ENCODE measurements at regions not wholly inside any gene's neighbourhood (a gene's known extent, or its start where the extent isn't known, plus 50 kb on each side); places are given as distances from the start of the nearest gene placed in this dataset.

GRCh38 chr11:71135112-71135511 is 117.3 kb downstream of the SHANK2 start:
- Histone ChIP-seq H4K20me1 (replicated peaks in 1 of 2; ENCODE audit: control insufficient read depth in 1 of 2, insufficient read depth in 2 of 2, low read length in 2 of 2) (peaks cover 0 to 5% of the 10 kb centered on the region in 2 experiments), H4K8ac (ENCODE audit: extremely low read depth, insufficient read depth, low read length) (no peak overlapping the region), H4K91ac (replicated peaks; ENCODE audit: insufficient read length, low read length) (no peak overlapping the region), H3K27me3 (replicated peaks in 1 of 4; ENCODE audit: control insufficient read depth in 3 of 4, extremely low read depth in 1 of 4, insufficient read depth in 3 of 4, low read length in 3 of 4) (no peaks in the 10 kb centered on the region), H3K9ac (replicated peaks in 1 of 4; ENCODE audit: extremely low read depth in 1 of 4, low read depth in 3 of 4, low read length in 3 of 4) (no peak overlapping the region), H2BK120ac (replicated peaks; ENCODE audit: low read depth, low read length) (no peak overlapping the region), H2AFZ (ENCODE audit: low read length) (no peak overlapping the region), H2BK15ac (ENCODE audit: low read length) (no peak overlapping the region), H3K27ac (ENCODE audit: low read depth, low read length) (no peak overlapping the region), H3K79me2 (ENCODE audit: control insufficient read depth in 1 of 2, insufficient read depth in 2 of 2, low read length in 2 of 2) (no peaks in the 10 kb centered on the region; a peak in 1 of 4 replicates), H2BK5ac (ENCODE audit: low read depth, low read length) (no peak overlapping the region), H3K4me2 (ENCODE audit: insufficient read depth in 1 of 2, low read depth in 2 of 2, low read length in 2 of 2) (no peak overlapping the region), H3K23me2 (ENCODE audit: low read depth, low read length) (no peaks in the 10 kb centered on the region; the same call in 1 of the 2 replicates), H3K18ac (ENCODE audit: extremely low read depth, low read length) (no peak overlapping the region), H2BK12ac (ENCODE audit: low read depth, low read length) (no peak overlapping the region), H3K14ac (ENCODE audit: insufficient read length) (no peak overlapping the region), H3K23ac (ENCODE audit: insufficient read length) (no peak overlapping the region), H3K9me3 (ENCODE audit: insufficient read depth in 2 of 2, low read depth in 1 of 2, low read length in 1 of 2) (no peaks in the 10 kb centered on the region), H4K5ac (ENCODE audit: insufficient read length, low read depth, low read length) (no peak overlapping the region), H3K56ac (replicated peaks; ENCODE audit: insufficient read length, low read depth, low read length) (no peak overlapping the region), H3K36me3 (ENCODE audit: control insufficient read depth in 2 of 4, insufficient read depth in 4 of 4, low read length in 3 of 4) (peaks cover 0 to 11% (median 0%) of the 10 kb centered on the region in 4 experiments; a peak in 1 of 8 replicates), H3K4me3 (ENCODE audit: extremely low read depth in 1 of 4, insufficient read depth in 2 of 4, low read depth in 3 of 4, low read length in 4 of 4) (no peak overlapping the region), H2BK20ac (ENCODE audit: low read length) (no peak overlapping the region), H3K4ac (replicated peaks; ENCODE audit: insufficient read length, low read depth, low read length) (no peak overlapping the region), H2AK5ac (ENCODE audit: low read depth, low read length) (no peak overlapping the region), H3K79me1 (ENCODE audit: low read depth, low read length) (peaks cover 11% of the 10 kb centered on the region), H3K4me1 (replicated peaks in 1 of 4; ENCODE audit: control insufficient read depth in 3 of 4, insufficient read depth in 4 of 4, low read length in 3 of 4) (peaks cover 0 to 3% (median under 1%) of the 10 kb centered on the region in 4 experiments; a peak in 2 of 7 replicates)
- WGBS, 2 experiments (ENCODE audit: extremely low coverage in 1 of 2, insufficient coverage in 1 of 2, insufficient read length in 1 of 2, insufficient replicate concordance in 2 of 2, low coverage in 1 of 2, low lambda C conversion rate in 2 of 2, missing lambda C conversion rate in 1 of 2), result 96% methylated on average over 6 of the region's 6 CpGs; no CpG with 5 or more reads in 1 of the 2 experiments
- ChIA-PET POLR2A (ENCODE audit: partially characterized antibody) (interaction anchor here (1.6 kb wide), 1 partner anchor 14 kb away, joined by 4 read pairs; no protein-coding TSS in a partner anchor), CTCF (ENCODE audit: partially characterized antibody) (interaction anchor here (1.2 kb wide), 1 partner anchor 112 kb away, joined by 3 read pairs; no protein-coding TSS in a partner anchor)
- no peak for FAIRE-seq
- TF ChIP-seq KDM4A (IDR thresholded peaks at IDR 0.05; ENCODE audit: low read depth, low read length, severe bottlenecking) (no peak), USF2 (IDR thresholded peaks at IDR 0.05; ENCODE audit: low read length) (no peak)
- DNase-seq (ENCODE audit: low read depth in 1 of 2, low spot score in 2 of 2), result no peak

All from H1 (cell line).